Thyroid gland (tissue), 4 donors: ENCODE measurements at regions not wholly inside any gene's neighbourhood (a gene's known extent, or its start where the extent isn't known, plus 50 kb on each side); places are given as distances from the start of the nearest gene placed in this dataset.

Source experiments
- POLR2A ChIP-seq, 2 donors: fragments of 450-650 bp; IDR thresholded peaks; one replicate each; pipeline ENCODE4 v1.6.1; 2017; ENCODE audit warnings: antibody characterized with exemption in 2 of 2, mild to moderate bottlenecking in 2 of 2, moderate library complexity in 1 of 2
- TF ChIP-seq, protein P1 (sequence below), 6 experiments: fragments of 200-600 bp in 3 of 6; fragments of 450-650 bp in 3 of 6; sonication (generic) in 3 of 6; IDR thresholded peaks; one replicate each; pipeline ENCODE4 v1.5.1; 2016 to 2019; ENCODE audit warnings: antibody characterized with exemption in 6 of 6, mild to moderate bottlenecking in 2 of 6, inconsistent platforms in 1 of 6, moderate library complexity in 1 of 6

DNA sequence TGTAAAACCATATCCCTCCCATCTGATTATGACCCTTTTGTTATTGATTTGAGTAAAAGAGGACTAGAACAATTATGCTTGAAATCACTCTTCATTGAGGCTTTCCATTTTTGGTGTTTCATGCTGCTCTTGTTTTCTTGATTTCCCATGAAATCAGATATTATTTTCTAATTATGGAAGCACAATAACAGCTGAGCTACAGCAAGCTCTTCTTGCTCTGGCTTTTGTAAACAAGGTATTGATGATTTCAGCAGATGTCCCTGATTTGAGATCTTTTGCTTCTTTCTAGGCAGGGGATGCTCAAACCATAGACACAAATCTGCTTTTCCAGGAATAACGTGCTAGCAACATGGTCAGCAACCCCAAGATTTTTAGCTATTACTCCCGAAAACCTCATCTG, 607.8 kb downstream of the NCAM2 start:
- TF ChIP-seq, protein P1, sequence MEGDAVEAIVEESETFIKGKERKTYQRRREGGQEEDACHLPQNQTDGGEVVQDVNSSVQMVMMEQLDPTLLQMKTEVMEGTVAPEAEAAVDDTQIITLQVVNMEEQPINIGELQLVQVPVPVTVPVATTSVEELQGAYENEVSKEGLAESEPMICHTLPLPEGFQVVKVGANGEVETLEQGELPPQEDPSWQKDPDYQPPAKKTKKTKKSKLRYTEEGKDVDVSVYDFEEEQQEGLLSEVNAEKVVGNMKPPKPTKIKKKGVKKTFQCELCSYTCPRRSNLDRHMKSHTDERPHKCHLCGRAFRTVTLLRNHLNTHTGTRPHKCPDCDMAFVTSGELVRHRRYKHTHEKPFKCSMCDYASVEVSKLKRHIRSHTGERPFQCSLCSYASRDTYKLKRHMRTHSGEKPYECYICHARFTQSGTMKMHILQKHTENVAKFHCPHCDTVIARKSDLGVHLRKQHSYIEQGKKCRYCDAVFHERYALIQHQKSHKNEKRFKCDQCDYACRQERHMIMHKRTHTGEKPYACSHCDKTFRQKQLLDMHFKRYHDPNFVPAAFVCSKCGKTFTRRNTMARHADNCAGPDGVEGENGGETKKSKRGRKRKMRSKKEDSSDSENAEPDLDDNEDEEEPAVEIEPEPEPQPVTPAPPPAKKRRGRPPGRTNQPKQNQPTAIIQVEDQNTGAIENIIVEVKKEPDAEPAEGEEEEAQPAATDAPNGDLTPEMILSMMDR (IDR thresholded peaks at IDR 0.05), result no peak
- TF ChIP-seq POLR2A (IDR thresholded peaks at IDR 0.05), result no peak
